ENCODE measurements at regions not wholly inside any gene's neighbourhood (a gene's known extent, or its start where the extent isn't known, plus 50 kb on each side); places are given as distances from the start of the nearest gene placed in this dataset.

GRCh38 chr3:78050276-78051065 is 1010.6 kb downstream of the ROBO2 start:
- H3K27me3 ChIP-seq (ENCODE audit: control insufficient read depth in 5 of 5, insufficient read depth in 4 of 5, low read length in 5 of 5): no peaks in the 10 kb centered on the region
- H3K27ac ChIP-seq (ENCODE audit: low read depth, low read length): no peak overlapping the region
- no peak overlapping the region for H3K4me3 ChIP-seq (ENCODE audit: low read depth in 1 of 5, low read length in 5 of 5)
- H3K9ac ChIP-seq (ENCODE audit: low read length in 5 of 5): no peak overlapping the region
- peaks cover 0 to under 1% (median 0%) of the 10 kb centered on the region in 5 donors for H3K4me1 ChIP-seq (ENCODE audit: control insufficient read depth in 5 of 5, insufficient read depth in 5 of 5, low read length in 5 of 5)
- H3K36me3 ChIP-seq (ENCODE audit: control insufficient read depth in 5 of 5, insufficient read depth in 5 of 5, low read length in 5 of 5): no peaks in the 10 kb centered on the region
- H3K9me3 ChIP-seq (ENCODE audit: control insufficient read depth in 5 of 5, low read length in 5 of 5): no peaks in the 10 kb centered on the region

GRCh38 chr3:78052746-78053145 is 1012.8 kb downstream of the ROBO2 start:
- H3K36me3 ChIP-seq (ENCODE audit: control insufficient read depth in 5 of 5, insufficient read depth in 5 of 5, low read length in 5 of 5): no peaks in the 10 kb centered on the region
- H3K4me3 ChIP-seq (ENCODE audit: low read depth in 1 of 5, low read length in 5 of 5): no peak overlapping the region

GRCh38 chr3:78066287-78066686 is 1026.4 kb downstream of the ROBO2 start:
- Histone ChIP-seq H3K9me3 (ENCODE audit: control insufficient read depth in 5 of 5, low read length in 5 of 5) (no peaks in the 10 kb centered on the region), H3K27me3 (ENCODE audit: control insufficient read depth in 5 of 5, insufficient read depth in 4 of 5, low read length in 5 of 5) (no peaks in the 10 kb centered on the region), H3K36me3 (ENCODE audit: control insufficient read depth in 5 of 5, insufficient read depth in 5 of 5, low read length in 5 of 5) (no peaks in the 10 kb centered on the region), H3K4me1 (ENCODE audit: control insufficient read depth in 5 of 5, insufficient read depth in 5 of 5, low read length in 5 of 5) (no peaks in the 10 kb centered on the region), H3K9ac (ENCODE audit: low read length in 5 of 5) (no peak overlapping the region), H3K4me3 (ENCODE audit: low read depth in 1 of 5, low read length in 5 of 5) (no peak overlapping the region), H3K27ac (ENCODE audit: low read depth, low read length) (no peak overlapping the region)

More at GRCh38 chr3:78052746-78053145, 1012.8 kb downstream of the ROBO2 start:
- peaks cover 0 to 3% (median 0%) of the 10 kb centered on the region in 5 donors for H3K4me1 ChIP-seq (ENCODE audit: control insufficient read depth in 5 of 5, insufficient read depth in 5 of 5, low read length in 5 of 5)
- no peak overlapping the region for H3K9ac ChIP-seq (ENCODE audit: low read length in 5 of 5)
- H3K27ac ChIP-seq (ENCODE audit: low read depth, low read length): no peak overlapping the region
- H3K9me3 ChIP-seq (ENCODE audit: control insufficient read depth in 5 of 5, low read length in 5 of 5): no peaks in the 10 kb centered on the region
- no peaks in the 10 kb centered on the region for H3K27me3 ChIP-seq (ENCODE audit: control insufficient read depth in 5 of 5, insufficient read depth in 4 of 5, low read length in 5 of 5)

- H3K27ac ChIP-seq (ENCODE audit: low read depth, low read length): no peak overlapping the region
- no peak overlapping the region for H3K4me3 ChIP-seq (ENCODE audit: low read depth in 1 of 5, low read length in 5 of 5)
- no peaks in the 10 kb centered on the region for H3K27me3 ChIP-seq (ENCODE audit: control insufficient read depth in 5 of 5, insufficient read depth in 4 of 5, low read length in 5 of 5)
- H3K9ac ChIP-seq (ENCODE audit: low read length in 5 of 5): no peak overlapping the region
- no peaks in the 10 kb centered on the region for H3K4me1 ChIP-seq (ENCODE audit: control insufficient read depth in 5 of 5, insufficient read depth in 5 of 5, low read length in 5 of 5)
- H3K9me3 ChIP-seq (ENCODE audit: control insufficient read depth in 5 of 5, low read length in 5 of 5): no peaks in the 10 kb centered on the region
- H3K36me3 ChIP-seq (ENCODE audit: control insufficient read depth in 5 of 5, insufficient read depth in 5 of 5, low read length in 5 of 5): no peaks in the 10 kb centered on the region
Measured at GRCh38 chr3:78070188-78070587, 1030.3 kb downstream of the ROBO2 start.

- Histone ChIP-seq H3K27ac (ENCODE audit: low read depth, low read length) (no peak overlapping the region), H3K9ac (ENCODE audit: low read length in 5 of 5) (no peak overlapping the region), H3K4me3 (ENCODE audit: low read depth in 1 of 5, low read length in 5 of 5) (no peak overlapping the region), H3K4me1 (ENCODE audit: control insufficient read depth in 5 of 5, insufficient read depth in 5 of 5, low read length in 5 of 5) (no peaks in the 10 kb centered on the region), H3K27me3 (ENCODE audit: control insufficient read depth in 5 of 5, insufficient read depth in 4 of 5, low read length in 5 of 5) (no peaks in the 10 kb centered on the region), H3K36me3 (ENCODE audit: control insufficient read depth in 5 of 5, insufficient read depth in 5 of 5, low read length in 5 of 5) (no peaks in the 10 kb centered on the region), H3K9me3 (ENCODE audit: control insufficient read depth in 5 of 5, low read length in 5 of 5) (no peaks in the 10 kb centered on the region)
Measured at GRCh38 chr3:78076379-78076778, 1036.5 kb downstream of the ROBO2 start.

- Histone ChIP-seq H3K4me1 (ENCODE audit: control insufficient read depth in 5 of 5, insufficient read depth in 5 of 5, low read length in 5 of 5) (no peaks in the 10 kb centered on the region), H3K9ac (ENCODE audit: low read length in 5 of 5) (no peak overlapping the region), H3K27me3 (ENCODE audit: control insufficient read depth in 5 of 5, insufficient read depth in 4 of 5, low read length in 5 of 5) (no peaks in the 10 kb centered on the region), H3K27ac (ENCODE audit: low read depth, low read length) (no peak overlapping the region), H3K36me3 (ENCODE audit: control insufficient read depth in 5 of 5, insufficient read depth in 5 of 5, low read length in 5 of 5) (no peaks in the 10 kb centered on the region), H3K4me3 (ENCODE audit: low read depth in 1 of 5, low read length in 5 of 5) (no peak overlapping the region), H3K9me3 (ENCODE audit: control insufficient read depth in 5 of 5, low read length in 5 of 5) (no peaks in the 10 kb centered on the region)
Measured at GRCh38 chr3:78077178-78077577, 1037.3 kb downstream of the ROBO2 start.

- Histone ChIP-seq H3K4me3 (ENCODE audit: low read depth in 1 of 5, low read length in 5 of 5) (no peak overlapping the region), H3K9ac (ENCODE audit: low read length in 5 of 5) (no peak overlapping the region), H3K9me3 (ENCODE audit: control insufficient read depth in 5 of 5, low read length in 5 of 5) (no peaks in the 10 kb centered on the region), H3K36me3 (ENCODE audit: control insufficient read depth in 5 of 5, insufficient read depth in 5 of 5, low read length in 5 of 5) (no peaks in the 10 kb centered on the region), H3K4me1 (ENCODE audit: control insufficient read depth in 5 of 5, insufficient read depth in 5 of 5, low read length in 5 of 5) (no peaks in the 10 kb centered on the region), H3K27ac (ENCODE audit: low read depth, low read length) (no peak overlapping the region), H3K27me3 (ENCODE audit: control insufficient read depth in 5 of 5, insufficient read depth in 4 of 5, low read length in 5 of 5) (no peaks in the 10 kb centered on the region)
Measured at GRCh38 chr3:78077842-78078241, 1037.9 kb downstream of the ROBO2 start.

- Histone ChIP-seq H3K4me3 (ENCODE audit: low read depth in 1 of 5, low read length in 5 of 5) (no peak overlapping the region), H3K4me1 (ENCODE audit: control insufficient read depth in 5 of 5, insufficient read depth in 5 of 5, low read length in 5 of 5) (no peaks in the 10 kb centered on the region), H3K27ac (ENCODE audit: low read depth, low read length) (no peak overlapping the region), H3K27me3 (ENCODE audit: control insufficient read depth in 5 of 5, insufficient read depth in 4 of 5, low read length in 5 of 5) (no peaks in the 10 kb centered on the region), H3K36me3 (ENCODE audit: control insufficient read depth in 5 of 5, insufficient read depth in 5 of 5, low read length in 5 of 5) (no peaks in the 10 kb centered on the region), H3K9ac (ENCODE audit: low read length in 5 of 5) (no peak overlapping the region), H3K9me3 (ENCODE audit: control insufficient read depth in 5 of 5, low read length in 5 of 5) (no peaks in the 10 kb centered on the region)
Measured at GRCh38 chr3:78079514-78079913, 1039.6 kb downstream of the ROBO2 start.

GRCh38 chr3:78086150-78086549 is 1046.3 kb downstream of the ROBO2 start:
- H3K4me3 ChIP-seq (ENCODE audit: low read depth in 1 of 5, low read length in 5 of 5): no peak overlapping the region
- H3K36me3 ChIP-seq (ENCODE audit: control insufficient read depth in 5 of 5, insufficient read depth in 5 of 5, low read length in 5 of 5): no peaks in the 10 kb centered on the region
- no peaks in the 10 kb centered on the region for H3K4me1 ChIP-seq (ENCODE audit: control insufficient read depth in 5 of 5, insufficient read depth in 5 of 5, low read length in 5 of 5)
- H3K9me3 ChIP-seq (ENCODE audit: control insufficient read depth in 5 of 5, low read length in 5 of 5): peaks cover 0 to 3% (median 0%) of the 10 kb centered on the region in 5 donors
- H3K27me3 ChIP-seq (ENCODE audit: control insufficient read depth in 5 of 5, insufficient read depth in 4 of 5, low read length in 5 of 5): no peaks in the 10 kb centered on the region
- H3K9ac ChIP-seq (ENCODE audit: low read length in 5 of 5): no peak overlapping the region
- H3K27ac ChIP-seq (ENCODE audit: low read depth, low read length): no peak overlapping the region

- Histone ChIP-seq H3K9ac (ENCODE audit: low read length in 5 of 5) (no peak overlapping the region), H3K4me3 (ENCODE audit: low read depth in 1 of 5, low read length in 5 of 5) (no peak overlapping the region), H3K4me1 (ENCODE audit: control insufficient read depth in 5 of 5, insufficient read depth in 5 of 5, low read length in 5 of 5) (no peaks in the 10 kb centered on the region), H3K27ac (ENCODE audit: low read depth, low read length) (no peak overlapping the region), H3K27me3 (ENCODE audit: control insufficient read depth in 5 of 5, insufficient read depth in 4 of 5, low read length in 5 of 5) (no peaks in the 10 kb centered on the region), H3K36me3 (ENCODE audit: control insufficient read depth in 5 of 5, insufficient read depth in 5 of 5, low read length in 5 of 5) (no peaks in the 10 kb centered on the region), H3K9me3 (ENCODE audit: control insufficient read depth in 5 of 5, low read length in 5 of 5) (peaks cover 0 to 3% (median 0%) of the 10 kb centered on the region in 5 donors)
Measured at GRCh38 chr3:78087134-78087533, 1047.2 kb downstream of the ROBO2 start.

Data from subcutaneous abdominal adipose tissue (tissue), 5 donors.